Suprapubic skin (tissue), 4 donors: ENCODE measurements at regions not wholly inside any gene's neighbourhood (a gene's known extent, or its start where the extent isn't known, plus 50 kb on each side); places are given as distances from the start of the nearest gene placed in this dataset.
"Not testable (repeated sequence)": the region's sequence is repeated elsewhere in the genome, so short reads cannot be mapped to it uniquely, and the experiment has no call there.

Experiments used
- DNase-seq, 2 donors: peaks; one replicate each; pipeline ENCODE4 v3.0.0-alpha.2; 2019; ENCODE audit warnings: low spot score in 2 of 2
- H3K27ac ChIP-seq: fragments of 200-600 bp; sonication (generic); one replicate; pipeline ENCODE4 v1.5.1; 2019
- H3K27me3 ChIP-seq: fragments of 200-600 bp; sonication (generic); one replicate; pipeline ENCODE4 v1.5.1; 2019
- H3K36me3 ChIP-seq: fragments of 200-600 bp; sonication (generic); one replicate; pipeline ENCODE4 v1.5.1; 2019
- H3K4me1 ChIP-seq: fragments of 200-600 bp; sonication (generic); one replicate; pipeline ENCODE4 v1.5.1; 2019
- H3K4me3 ChIP-seq: fragments of 200-600 bp; sonication (generic); one replicate; pipeline ENCODE4 v1.5.1; 2019; ENCODE audit warnings: mild to moderate bottlenecking
- H3K9me3 ChIP-seq: fragments of 200-600 bp; sonication (generic); one replicate; pipeline ENCODE4 v1.5.1; 2019
- EP300 ChIP-seq: sonication (generic); formaldehyde crosslinking; IDR thresholded peaks from one replicate; pipeline ENCODE4 v1.6.1; 2017; ENCODE audit warnings: antibody characterized with exemption
- POLR2A ChIP-seq, 2 donors: fragments of 450-650 bp; IDR thresholded peaks; one replicate each; pipeline ENCODE4 v1.6.1; 2017; ENCODE audit warnings: antibody characterized with exemption in 2 of 2, mild to moderate bottlenecking in 2 of 2, moderate library complexity in 2 of 2
- POLR2AphosphoS5 ChIP-seq, 3 donors: sonication (generic); formaldehyde crosslinking; IDR thresholded peaks; one replicate each; pipeline ENCODE4 v1.6.1; 2017; ENCODE audit warnings: antibody characterized with exemption in 3 of 3
- WGBS: methylation state at CpG from one replicate; pipeline ENCODE4 v1.1.5; 2018; 5-methylcytosine and 5-hydroxymethylcytosine counted together
- TF ChIP-seq, protein P1 (sequence below), 2 donors: fragments of 200-600 bp in 1 of 2; fragments of 450-650 bp in 1 of 2; sonication (generic) in 1 of 2; IDR thresholded peaks; one replicate each; pipeline ENCODE4 v1.5.1; 2016 to 2019; ENCODE audit warnings: antibody characterized with exemption in 2 of 2, mild to moderate bottlenecking in 1 of 2, moderate library complexity in 1 of 2

DNA sequence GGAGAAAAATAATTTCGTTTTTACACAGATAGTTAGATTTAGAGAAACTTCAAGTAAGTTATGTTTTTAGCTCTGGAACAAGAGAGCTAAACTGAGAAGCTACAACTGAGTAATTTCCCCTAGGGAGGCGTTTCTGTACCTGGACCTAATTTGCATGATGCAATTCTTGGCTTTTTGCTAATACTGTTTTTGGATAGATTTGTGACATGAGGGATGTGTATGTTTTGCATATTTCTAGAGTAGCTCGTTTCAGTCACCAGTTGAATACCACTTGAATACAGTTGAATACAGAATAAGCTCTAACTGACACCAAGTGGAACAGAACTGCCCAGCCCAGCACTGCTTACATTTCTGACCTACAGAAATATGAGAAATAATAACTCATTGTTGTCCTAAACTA, 1227.9 kb upstream of the SPRY2 start:
- no peak for DNase-seq
- H3K4me1 ChIP-seq, result no peaks in the 10 kb centered on the region
- no peaks in the 10 kb centered on the region for H3K9me3 ChIP-seq
- no peak overlapping the region for H3K4me3 ChIP-seq
- TF ChIP-seq POLR2AphosphoS5 (IDR thresholded peaks at IDR 0.05) (no peak), EP300 (no peak), POLR2A (IDR thresholded peaks at IDR 0.05) (no peak)
- TF ChIP-seq, protein P1, sequence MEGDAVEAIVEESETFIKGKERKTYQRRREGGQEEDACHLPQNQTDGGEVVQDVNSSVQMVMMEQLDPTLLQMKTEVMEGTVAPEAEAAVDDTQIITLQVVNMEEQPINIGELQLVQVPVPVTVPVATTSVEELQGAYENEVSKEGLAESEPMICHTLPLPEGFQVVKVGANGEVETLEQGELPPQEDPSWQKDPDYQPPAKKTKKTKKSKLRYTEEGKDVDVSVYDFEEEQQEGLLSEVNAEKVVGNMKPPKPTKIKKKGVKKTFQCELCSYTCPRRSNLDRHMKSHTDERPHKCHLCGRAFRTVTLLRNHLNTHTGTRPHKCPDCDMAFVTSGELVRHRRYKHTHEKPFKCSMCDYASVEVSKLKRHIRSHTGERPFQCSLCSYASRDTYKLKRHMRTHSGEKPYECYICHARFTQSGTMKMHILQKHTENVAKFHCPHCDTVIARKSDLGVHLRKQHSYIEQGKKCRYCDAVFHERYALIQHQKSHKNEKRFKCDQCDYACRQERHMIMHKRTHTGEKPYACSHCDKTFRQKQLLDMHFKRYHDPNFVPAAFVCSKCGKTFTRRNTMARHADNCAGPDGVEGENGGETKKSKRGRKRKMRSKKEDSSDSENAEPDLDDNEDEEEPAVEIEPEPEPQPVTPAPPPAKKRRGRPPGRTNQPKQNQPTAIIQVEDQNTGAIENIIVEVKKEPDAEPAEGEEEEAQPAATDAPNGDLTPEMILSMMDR (IDR thresholded peaks at IDR 0.05), result no peak
- H3K27ac ChIP-seq, result no peak overlapping the region
- 40% methylated on average over 3 of the region's 3 CpGs for WGBS
- H3K36me3 ChIP-seq, result no peaks in the 10 kb centered on the region
- H3K27me3 ChIP-seq, result no peaks in the 10 kb centered on the region

DNA sequence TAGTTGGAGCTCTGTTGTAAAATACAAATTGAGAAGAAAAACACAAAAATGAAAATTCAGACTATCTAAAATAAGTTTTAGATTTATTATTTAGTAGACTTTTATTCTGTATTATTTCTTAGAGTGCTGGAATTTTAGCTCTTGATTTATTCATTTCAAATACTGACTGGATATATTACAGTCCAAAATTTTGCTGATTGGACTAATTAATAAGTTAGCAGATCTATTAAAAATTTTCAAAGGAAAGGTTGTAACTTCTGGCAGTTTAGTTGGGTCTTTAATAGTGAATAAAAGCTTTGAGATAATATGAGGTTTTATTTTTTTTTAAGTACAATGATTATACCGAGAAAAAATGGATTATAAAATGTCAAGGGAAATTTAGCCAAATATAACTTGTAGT, 1224.9 kb upstream of the SPRY2 start:
- Histone ChIP-seq H3K9me3 (no peaks in the 10 kb centered on the region), H3K4me1 (no peaks in the 10 kb centered on the region), H3K27ac (no peak overlapping the region), H3K27me3 (no peaks in the 10 kb centered on the region), H3K4me3 (no peak overlapping the region), H3K36me3 (no peaks in the 10 kb centered on the region)
- 65% methylated on average over 1 of the region's 1 CpG for WGBS
- no peak for DNase-seq
- no peak for TF ChIP-seq POLR2AphosphoS5 (IDR thresholded peaks at IDR 0.05)
- TF ChIP-seq POLR2A (IDR thresholded peaks at IDR 0.05), result no peak
- TF ChIP-seq EP300, result no peak
- TF ChIP-seq, protein P1 (IDR thresholded peaks at IDR 0.05), result no peak

DNA sequence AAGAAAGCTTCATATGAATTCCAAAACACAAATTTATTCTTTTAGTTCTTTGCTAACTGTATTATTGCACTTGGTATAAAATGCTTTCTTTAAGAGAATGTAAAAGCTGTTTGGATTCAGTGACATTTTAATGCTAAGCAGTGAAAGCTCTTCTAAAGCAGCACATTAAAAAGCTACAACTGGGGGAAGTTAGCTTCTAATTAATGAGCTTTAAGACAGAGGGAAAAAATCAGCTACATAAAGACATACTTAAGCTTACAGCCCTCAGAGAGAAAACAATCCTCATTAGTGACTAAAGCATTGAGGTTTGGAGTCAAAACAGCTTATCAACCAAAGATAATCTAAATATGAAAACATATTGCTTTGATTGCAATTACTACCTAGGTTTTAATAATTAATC, 1222.2 kb upstream of the SPRY2 start:
- Histone ChIP-seq H3K27me3 (no peaks in the 10 kb centered on the region), H3K4me1 (no peaks in the 10 kb centered on the region), H3K36me3 (no peaks in the 10 kb centered on the region), H3K9me3 (no peaks in the 10 kb centered on the region), H3K4me3 (no peak overlapping the region), H3K27ac (no peak overlapping the region)
- TF ChIP-seq POLR2A (IDR thresholded peaks at IDR 0.05), result no peak
- no peak for TF ChIP-seq POLR2AphosphoS5 (IDR thresholded peaks at IDR 0.05)
- TF ChIP-seq EP300, result no peak
- TF ChIP-seq, protein P1 (IDR thresholded peaks at IDR 0.05), result no peak
- DNase-seq, result no peak

DNA sequence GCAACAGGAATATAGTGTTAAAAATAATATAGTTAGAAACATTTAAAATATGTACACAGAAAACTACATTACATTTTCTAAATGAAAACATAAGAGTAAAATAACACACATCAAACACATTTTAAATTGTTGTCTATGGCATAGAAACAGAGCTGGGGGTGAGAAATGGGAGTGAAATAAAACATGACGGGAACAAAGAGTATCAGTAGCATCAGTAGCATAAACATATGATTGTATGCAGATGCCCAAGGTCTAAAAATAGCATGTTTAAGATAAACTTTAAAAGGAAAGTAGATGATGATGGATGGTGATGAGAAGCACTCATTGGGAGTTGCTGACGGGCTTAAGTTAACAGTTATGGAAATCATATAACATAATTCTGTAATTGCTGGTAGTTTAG, 1221.7 kb upstream of the SPRY2 start:
- no peak overlapping the region for H3K4me3 ChIP-seq

DNA sequence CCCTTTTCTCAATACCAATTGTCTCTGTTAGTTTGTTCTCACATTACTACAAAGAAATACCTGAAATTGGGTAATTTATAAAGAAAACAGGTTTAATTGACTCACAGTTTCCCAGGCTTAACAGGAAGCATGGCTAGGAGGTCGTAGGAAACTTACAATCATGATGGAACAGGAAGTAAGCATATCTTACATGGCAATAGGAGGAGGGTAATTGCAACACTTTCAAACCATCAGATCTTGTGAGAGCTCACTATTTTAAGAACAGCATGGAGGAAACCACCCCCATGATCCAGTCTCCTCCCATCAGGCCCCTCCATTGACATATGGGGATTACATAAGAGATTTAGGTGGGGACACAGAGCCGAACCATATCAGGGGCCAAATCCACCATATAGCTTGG, 1210.1 kb upstream of the SPRY2 start:
- H3K4me1 ChIP-seq, result no peaks in the 10 kb centered on the region
- no peaks in the 10 kb centered on the region for H3K36me3 ChIP-seq
- H3K27ac ChIP-seq, result no peak overlapping the region
- H3K27me3 ChIP-seq, result no peaks in the 10 kb centered on the region
- DNase-seq, result no peak
- H3K4me3 ChIP-seq, result no peak overlapping the region
- no peaks in the 10 kb centered on the region for H3K9me3 ChIP-seq
- WGBS, result 74% methylated on average over 2 of the region's 2 CpGs
- TF ChIP-seq, protein P1 (IDR thresholded peaks at IDR 0.05), result no peak
- TF ChIP-seq EP300, result no peak
- no peak for TF ChIP-seq POLR2AphosphoS5 (IDR thresholded peaks at IDR 0.05)
- TF ChIP-seq POLR2A (IDR thresholded peaks at IDR 0.05), result no peak

More for the DNA sequence above, 1221.7 kb upstream of the SPRY2 start:
- no peak overlapping the region for H3K27ac ChIP-seq
- no peaks in the 10 kb centered on the region for H3K36me3 ChIP-seq
- DNase-seq, result no peak
- no peaks in the 10 kb centered on the region for H3K9me3 ChIP-seq
- H3K4me1 ChIP-seq, result no peaks in the 10 kb centered on the region
- no peaks in the 10 kb centered on the region for H3K27me3 ChIP-seq
- TF ChIP-seq POLR2A (IDR thresholded peaks at IDR 0.05), result no peak
- no peak for TF ChIP-seq EP300
- TF ChIP-seq, protein P1 (IDR thresholded peaks at IDR 0.05), result no peak
- TF ChIP-seq POLR2AphosphoS5 (IDR thresholded peaks at IDR 0.05), result no peak
- 66% methylated on average over 2 of the region's 2 CpGs for WGBS

DNA sequence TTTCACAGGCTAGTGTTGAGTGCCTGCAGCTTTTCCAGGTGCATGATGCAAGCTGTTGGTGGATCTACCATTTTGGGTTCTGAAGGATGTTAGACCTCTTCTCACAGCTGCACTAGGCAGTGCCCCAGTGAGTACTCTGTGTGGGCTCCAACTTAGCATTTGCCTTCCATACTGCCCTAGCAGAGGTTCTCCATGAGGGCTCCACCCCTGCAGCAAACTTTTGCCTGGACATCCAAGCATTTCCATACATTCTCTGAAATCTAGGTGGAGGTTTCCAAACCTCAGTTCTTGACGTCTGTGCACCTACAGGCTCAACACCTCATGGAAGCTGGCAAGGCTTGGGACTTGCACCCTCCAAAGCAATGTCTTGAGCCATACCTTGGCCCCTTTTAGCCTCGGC, 1205.4 kb upstream of the SPRY2 start:
- WGBS, result 100% methylated on average over 2 of the region's 2 CpGs
- not testable (repeated sequence) for DNase-seq, H3K27ac ChIP-seq, H3K4me3 ChIP-seq, H3K27me3 ChIP-seq, H3K36me3 ChIP-seq, H3K9me3 ChIP-seq, H3K4me1 ChIP-seq
